ENCODE measurements at regions not wholly inside any gene's neighbourhood (a gene's known extent, or its start where the extent isn't known, plus 50 kb on each side); places are given as distances from the start of the nearest gene placed in this dataset.

- TF ChIP-seq, protein P1, sequence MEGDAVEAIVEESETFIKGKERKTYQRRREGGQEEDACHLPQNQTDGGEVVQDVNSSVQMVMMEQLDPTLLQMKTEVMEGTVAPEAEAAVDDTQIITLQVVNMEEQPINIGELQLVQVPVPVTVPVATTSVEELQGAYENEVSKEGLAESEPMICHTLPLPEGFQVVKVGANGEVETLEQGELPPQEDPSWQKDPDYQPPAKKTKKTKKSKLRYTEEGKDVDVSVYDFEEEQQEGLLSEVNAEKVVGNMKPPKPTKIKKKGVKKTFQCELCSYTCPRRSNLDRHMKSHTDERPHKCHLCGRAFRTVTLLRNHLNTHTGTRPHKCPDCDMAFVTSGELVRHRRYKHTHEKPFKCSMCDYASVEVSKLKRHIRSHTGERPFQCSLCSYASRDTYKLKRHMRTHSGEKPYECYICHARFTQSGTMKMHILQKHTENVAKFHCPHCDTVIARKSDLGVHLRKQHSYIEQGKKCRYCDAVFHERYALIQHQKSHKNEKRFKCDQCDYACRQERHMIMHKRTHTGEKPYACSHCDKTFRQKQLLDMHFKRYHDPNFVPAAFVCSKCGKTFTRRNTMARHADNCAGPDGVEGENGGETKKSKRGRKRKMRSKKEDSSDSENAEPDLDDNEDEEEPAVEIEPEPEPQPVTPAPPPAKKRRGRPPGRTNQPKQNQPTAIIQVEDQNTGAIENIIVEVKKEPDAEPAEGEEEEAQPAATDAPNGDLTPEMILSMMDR (IDR thresholded peaks at IDR 0.05; ENCODE audit: low read length): no peak
- TF ChIP-seq EZH2phosphoT487 (IDR thresholded peaks at IDR 0.05; ENCODE audit: low read length): no peak
Measured at GRCh38 chr9:88028338-88028737, 54.0 kb upstream of the CDK20 start.

Measured in MM.1S (cell line).